RWPE1 (cell line): ENCODE measurements at regions not wholly inside any gene's neighbourhood (a gene's known extent, or its start where the extent isn't known, plus 50 kb on each side); places are given as distances from the start of the nearest gene placed in this dataset.

Experiments
- CTCF ChIA-PET: fragments of 350-600 bp; sonication (Branson Sonifier 250); formaldehyde crosslinking; extraction: SDS; loops from one replicate; lab custom pipeline; 2021; lab: Yijun Ruan, JAX
- POLR2A ChIA-PET: fragments of 400-600 bp; formaldehyde crosslinking; extraction: SDS; loops from one replicate; lab custom pipeline; 2020; ENCODE audit warnings: antibody characterized with exemption; ENCODE audit not compliant: low non-redundant PET; lab: Yijun Ruan, JAX
- DNase-seq: peaks from one replicate; pipeline ENCODE4 v3.0.0; 2012; ENCODE audit warnings: low spot score
- H3K27ac ChIP-seq: fragments of 450-650 bp; 2 replicates; pipeline ENCODE4 v1.5.1; 2017
- CTCF ChIP-seq: fragments of 450-650 bp; conservative IDR thresholded peaks from 2 replicates; pipeline ENCODE4 v1.5.1; 2017; ENCODE audit warnings: low read depth, mild to moderate bottlenecking

- ChIA-PET POLR2A (no interaction called here), CTCF (no interaction called here)
- DNase-seq, result no peak
- TF ChIP-seq CTCF, result no peak
- no peak overlapping the region for H3K27ac ChIP-seq
Measured at GRCh38 chr7:36025190-36025589, 127.9 kb upstream of the EEPD1 start.

- no peak for DNase-seq
- ChIA-PET CTCF (no interaction called here), POLR2A (no interaction called here)
- no peak for TF ChIP-seq CTCF
- no peak overlapping the region for H3K27ac ChIP-seq
Measured at GRCh38 chr7:36029311-36029710, 123.7 kb upstream of the EEPD1 start.

GRCh38 chr7:36029853-36030515 lies 123.1 kb upstream of the EEPD1 start:
- no peak overlapping the region for H3K27ac ChIP-seq
- no peak for DNase-seq
- CTCF ChIA-PET, result no interaction called here
- TF ChIP-seq CTCF, result no peak
- POLR2A ChIA-PET, result no interaction called here

GRCh38 chr7:36032361-36032818 lies 120.7 kb upstream of the EEPD1 start:
- ChIA-PET CTCF (no interaction called here), POLR2A (no interaction called here)
- no peak for DNase-seq
- no peak overlapping the region for H3K27ac ChIP-seq
- no peak for TF ChIP-seq CTCF

- TF ChIP-seq CTCF, result no peak
- H3K27ac ChIP-seq, result no peak overlapping the region
- DNase-seq, result peak; percentile 38
- ChIA-PET CTCF (no interaction called here), POLR2A (no interaction called here)
Measured at GRCh38 chr7:36034020-36034419, 119.0 kb upstream of the EEPD1 start.

GRCh38 chr7:36035186-36035585 lies 117.9 kb upstream of the EEPD1 start:
- H3K27ac ChIP-seq, result no peak overlapping the region
- POLR2A ChIA-PET, result no interaction called here
- DNase-seq, result no peak
- CTCF ChIA-PET, result no interaction called here
- TF ChIP-seq CTCF, result no peak
